ENCODE measurements at regions not wholly inside any gene's neighbourhood (a gene's known extent, or its start where the extent isn't known, plus 50 kb on each side); places are given as distances from the start of the nearest gene placed in this dataset.

- Histone ChIP-seq H3K4me1 (ENCODE audit: control insufficient read depth in 5 of 5, insufficient read depth in 5 of 5, low read length in 5 of 5) (no peaks in the 10 kb centered on the region), H3K9me3 (ENCODE audit: control insufficient read depth in 5 of 5, low read length in 5 of 5) (peaks cover 0 to 2% (median 0%) of the 10 kb centered on the region in 5 donors), H3K36me3 (ENCODE audit: control insufficient read depth in 5 of 5, insufficient read depth in 5 of 5, low read length in 5 of 5) (no peaks in the 10 kb centered on the region)
Observed at GRCh38 chr9:12085399-12085798, 607.8 kb upstream of the TYRP1 start.

GRCh38 chr9:12091865-12092527, 601.2 kb upstream of the TYRP1 start:
- Histone ChIP-seq H3K4me1 (ENCODE audit: control insufficient read depth in 5 of 5, insufficient read depth in 5 of 5, low read length in 5 of 5) (no peaks in the 10 kb centered on the region), H3K4me3 (ENCODE audit: low read depth in 1 of 5, low read length in 5 of 5) (no peak overlapping the region), H3K36me3 (ENCODE audit: control insufficient read depth in 5 of 5, insufficient read depth in 5 of 5, low read length in 5 of 5) (no peaks in the 10 kb centered on the region), H3K27me3 (ENCODE audit: control insufficient read depth in 5 of 5, insufficient read depth in 4 of 5, low read length in 5 of 5) (no peaks in the 10 kb centered on the region), H3K9ac (ENCODE audit: low read length in 5 of 5) (no peak overlapping the region), H3K27ac (ENCODE audit: low read depth, low read length) (no peak overlapping the region), H3K9me3 (ENCODE audit: control insufficient read depth in 5 of 5, low read length in 5 of 5) (peaks cover 0 to 2% (median 0%) of the 10 kb centered on the region in 5 donors)

More at GRCh38 chr9:12085399-12085798, 607.8 kb upstream of the TYRP1 start:
- H3K4me3 ChIP-seq (ENCODE audit: low read depth in 1 of 5, low read length in 5 of 5): no peak overlapping the region
- no peaks in the 10 kb centered on the region for H3K27me3 ChIP-seq (ENCODE audit: control insufficient read depth in 5 of 5, insufficient read depth in 4 of 5, low read length in 5 of 5)
- H3K9ac ChIP-seq (ENCODE audit: low read length in 5 of 5): no peak overlapping the region
- H3K27ac ChIP-seq (ENCODE audit: low read depth, low read length): no peak overlapping the region

GRCh38 chr9:12094046-12094445, 599.1 kb upstream of the TYRP1 start:
- no peak overlapping the region for H3K27ac ChIP-seq (ENCODE audit: low read depth, low read length)

GRCh38 chr9:12095931-12096330, 597.3 kb upstream of the TYRP1 start:
- no peak overlapping the region for H3K4me3 ChIP-seq (ENCODE audit: low read depth in 1 of 5, low read length in 5 of 5)
- H3K27ac ChIP-seq (ENCODE audit: low read depth, low read length): no peak overlapping the region
- peaks cover 0 to 2% (median 0%) of the 10 kb centered on the region in 5 donors for H3K9me3 ChIP-seq (ENCODE audit: control insufficient read depth in 5 of 5, low read length in 5 of 5)
- no peaks in the 10 kb centered on the region for H3K27me3 ChIP-seq (ENCODE audit: control insufficient read depth in 5 of 5, insufficient read depth in 4 of 5, low read length in 5 of 5)
- H3K4me1 ChIP-seq (ENCODE audit: control insufficient read depth in 5 of 5, insufficient read depth in 5 of 5, low read length in 5 of 5): no peaks in the 10 kb centered on the region
- H3K36me3 ChIP-seq (ENCODE audit: control insufficient read depth in 5 of 5, insufficient read depth in 5 of 5, low read length in 5 of 5): no peaks in the 10 kb centered on the region
- no peak overlapping the region for H3K9ac ChIP-seq (ENCODE audit: low read length in 5 of 5)

More at GRCh38 chr9:12094046-12094445, 599.1 kb upstream of the TYRP1 start:
- no peaks in the 10 kb centered on the region for H3K4me1 ChIP-seq (ENCODE audit: control insufficient read depth in 5 of 5, insufficient read depth in 5 of 5, low read length in 5 of 5)
- no peak overlapping the region for H3K9ac ChIP-seq (ENCODE audit: low read length in 5 of 5)
- peaks cover 0 to 2% (median 0%) of the 10 kb centered on the region in 5 donors for H3K9me3 ChIP-seq (ENCODE audit: control insufficient read depth in 5 of 5, low read length in 5 of 5)
- H3K4me3 ChIP-seq (ENCODE audit: low read depth in 1 of 5, low read length in 5 of 5): no peak overlapping the region
- H3K36me3 ChIP-seq (ENCODE audit: control insufficient read depth in 5 of 5, insufficient read depth in 5 of 5, low read length in 5 of 5): no peaks in the 10 kb centered on the region
- no peaks in the 10 kb centered on the region for H3K27me3 ChIP-seq (ENCODE audit: control insufficient read depth in 5 of 5, insufficient read depth in 4 of 5, low read length in 5 of 5)

- Histone ChIP-seq H3K4me3 (ENCODE audit: low read depth in 1 of 5, low read length in 5 of 5) (no peak overlapping the region), H3K27ac (ENCODE audit: low read depth, low read length) (no peak overlapping the region), H3K9me3 (ENCODE audit: control insufficient read depth in 5 of 5, low read length in 5 of 5) (peaks cover 0 to 3% (median 0%) of the 10 kb centered on the region in 5 donors), H3K36me3 (ENCODE audit: control insufficient read depth in 5 of 5, insufficient read depth in 5 of 5, low read length in 5 of 5) (no peaks in the 10 kb centered on the region), H3K9ac (ENCODE audit: low read length in 5 of 5) (no peak overlapping the region), H3K4me1 (ENCODE audit: control insufficient read depth in 5 of 5, insufficient read depth in 5 of 5, low read length in 5 of 5) (no peaks in the 10 kb centered on the region), H3K27me3 (ENCODE audit: control insufficient read depth in 5 of 5, insufficient read depth in 4 of 5, low read length in 5 of 5) (no peaks in the 10 kb centered on the region)
Observed at GRCh38 chr9:12133416-12133815, 559.8 kb upstream of the TYRP1 start.

GRCh38 chr9:12141422-12141821, 551.8 kb upstream of the TYRP1 start:
- H3K27me3 ChIP-seq (ENCODE audit: control insufficient read depth in 5 of 5, insufficient read depth in 4 of 5, low read length in 5 of 5): no peaks in the 10 kb centered on the region
- peaks cover 0 to 5% (median 3%) of the 10 kb centered on the region in 5 donors for H3K9me3 ChIP-seq (ENCODE audit: control insufficient read depth in 5 of 5, low read length in 5 of 5)
- no peak overlapping the region for H3K4me3 ChIP-seq (ENCODE audit: low read depth in 1 of 5, low read length in 5 of 5)
- H3K4me1 ChIP-seq (ENCODE audit: control insufficient read depth in 5 of 5, insufficient read depth in 5 of 5, low read length in 5 of 5): no peaks in the 10 kb centered on the region
- no peak overlapping the region for H3K9ac ChIP-seq (ENCODE audit: low read length in 5 of 5)
- H3K36me3 ChIP-seq (ENCODE audit: control insufficient read depth in 5 of 5, insufficient read depth in 5 of 5, low read length in 5 of 5): no peaks in the 10 kb centered on the region
- H3K27ac ChIP-seq (ENCODE audit: low read depth, low read length): no peak overlapping the region

GRCh38 chr9:12155401-12156134, 537.6 kb upstream of the TYRP1 start:
- Histone ChIP-seq H3K27ac (ENCODE audit: low read depth, low read length) (no peak overlapping the region), H3K27me3 (ENCODE audit: control insufficient read depth in 5 of 5, insufficient read depth in 4 of 5, low read length in 5 of 5) (no peaks in the 10 kb centered on the region), H3K36me3 (ENCODE audit: control insufficient read depth in 5 of 5, insufficient read depth in 5 of 5, low read length in 5 of 5) (no peaks in the 10 kb centered on the region), H3K9ac (ENCODE audit: low read length in 5 of 5) (no peak overlapping the region), H3K9me3 (ENCODE audit: control insufficient read depth in 5 of 5, low read length in 5 of 5) (no peaks in the 10 kb centered on the region), H3K4me1 (ENCODE audit: control insufficient read depth in 5 of 5, insufficient read depth in 5 of 5, low read length in 5 of 5) (no peaks in the 10 kb centered on the region), H3K4me3 (ENCODE audit: low read depth in 1 of 5, low read length in 5 of 5) (no peak overlapping the region)

GRCh38 chr9:12162181-12162815, 530.9 kb upstream of the TYRP1 start:
- H3K36me3 ChIP-seq (ENCODE audit: control insufficient read depth in 5 of 5, insufficient read depth in 5 of 5, low read length in 5 of 5): no peaks in the 10 kb centered on the region
- no peak overlapping the region for H3K27ac ChIP-seq (ENCODE audit: low read depth, low read length)
- H3K9me3 ChIP-seq (ENCODE audit: control insufficient read depth in 5 of 5, low read length in 5 of 5): no peaks in the 10 kb centered on the region
- no peak overlapping the region for H3K9ac ChIP-seq (ENCODE audit: low read length in 5 of 5)
- no peaks in the 10 kb centered on the region for H3K4me1 ChIP-seq (ENCODE audit: control insufficient read depth in 5 of 5, insufficient read depth in 5 of 5, low read length in 5 of 5)
- no peak overlapping the region for H3K4me3 ChIP-seq (ENCODE audit: low read depth in 1 of 5, low read length in 5 of 5)
- H3K27me3 ChIP-seq (ENCODE audit: control insufficient read depth in 5 of 5, insufficient read depth in 4 of 5, low read length in 5 of 5): no peaks in the 10 kb centered on the region

- no peaks in the 10 kb centered on the region for H3K9me3 ChIP-seq (ENCODE audit: control insufficient read depth in 5 of 5, low read length in 5 of 5)
- no peaks in the 10 kb centered on the region for H3K27me3 ChIP-seq (ENCODE audit: control insufficient read depth in 5 of 5, insufficient read depth in 4 of 5, low read length in 5 of 5)
- H3K27ac ChIP-seq (ENCODE audit: low read depth, low read length): no peak overlapping the region
- H3K36me3 ChIP-seq (ENCODE audit: control insufficient read depth in 5 of 5, insufficient read depth in 5 of 5, low read length in 5 of 5): no peaks in the 10 kb centered on the region
- no peak overlapping the region for H3K9ac ChIP-seq (ENCODE audit: low read length in 5 of 5)
- no peak overlapping the region for H3K4me3 ChIP-seq (ENCODE audit: low read depth in 1 of 5, low read length in 5 of 5)
- no peaks in the 10 kb centered on the region for H3K4me1 ChIP-seq (ENCODE audit: control insufficient read depth in 5 of 5, insufficient read depth in 5 of 5, low read length in 5 of 5)
Observed at GRCh38 chr9:12163723-12164458, 529.3 kb upstream of the TYRP1 start.

Data from subcutaneous abdominal adipose tissue (tissue), 5 donors.